ENCODE measurements at regions not wholly inside any gene's neighbourhood (a gene's known extent, or its start where the extent isn't known, plus 50 kb on each side); places are given as distances from the start of the nearest gene placed in this dataset.

DNA sequence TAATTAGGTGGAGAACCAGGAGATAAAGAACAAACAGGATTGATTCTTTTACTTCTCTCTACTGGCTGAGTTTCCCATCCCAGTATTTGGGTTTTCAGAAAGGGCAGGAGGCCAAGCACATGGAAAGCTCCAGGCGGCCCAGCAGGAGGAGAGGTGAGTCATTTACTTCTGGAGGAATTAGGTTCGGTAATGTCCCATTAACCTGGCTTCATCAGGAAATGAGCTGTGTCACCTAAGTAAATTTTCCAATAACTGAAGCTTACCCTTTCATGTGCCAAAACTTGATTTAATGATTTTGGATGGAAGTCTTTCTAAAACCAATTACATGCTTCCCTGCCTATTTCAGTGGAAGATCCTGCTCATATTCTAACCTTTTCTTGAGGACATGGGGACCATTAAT, 257.6 kb upstream of the USP24 start:
- no peak for TF ChIP-seq POLR2A (IDR thresholded peaks at IDR 0.05)
- TF ChIP-seq, protein P1, sequence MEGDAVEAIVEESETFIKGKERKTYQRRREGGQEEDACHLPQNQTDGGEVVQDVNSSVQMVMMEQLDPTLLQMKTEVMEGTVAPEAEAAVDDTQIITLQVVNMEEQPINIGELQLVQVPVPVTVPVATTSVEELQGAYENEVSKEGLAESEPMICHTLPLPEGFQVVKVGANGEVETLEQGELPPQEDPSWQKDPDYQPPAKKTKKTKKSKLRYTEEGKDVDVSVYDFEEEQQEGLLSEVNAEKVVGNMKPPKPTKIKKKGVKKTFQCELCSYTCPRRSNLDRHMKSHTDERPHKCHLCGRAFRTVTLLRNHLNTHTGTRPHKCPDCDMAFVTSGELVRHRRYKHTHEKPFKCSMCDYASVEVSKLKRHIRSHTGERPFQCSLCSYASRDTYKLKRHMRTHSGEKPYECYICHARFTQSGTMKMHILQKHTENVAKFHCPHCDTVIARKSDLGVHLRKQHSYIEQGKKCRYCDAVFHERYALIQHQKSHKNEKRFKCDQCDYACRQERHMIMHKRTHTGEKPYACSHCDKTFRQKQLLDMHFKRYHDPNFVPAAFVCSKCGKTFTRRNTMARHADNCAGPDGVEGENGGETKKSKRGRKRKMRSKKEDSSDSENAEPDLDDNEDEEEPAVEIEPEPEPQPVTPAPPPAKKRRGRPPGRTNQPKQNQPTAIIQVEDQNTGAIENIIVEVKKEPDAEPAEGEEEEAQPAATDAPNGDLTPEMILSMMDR (IDR thresholded peaks at IDR 0.05) = no peak
